GM23338 (cell line): ENCODE measurements at regions not wholly inside any gene's neighbourhood (a gene's known extent, or its start where the extent isn't known, plus 50 kb on each side); places are given as distances from the start of the nearest gene placed in this dataset.

Source experiments
- ATAC-seq: fragments of 200-7000 bp; cut with Tn5 transposase; 3 replicates; pipeline ENCODE4 v1.9.1; 2020
- DNase-seq: peaks from one replicate; pipeline ENCODE4 v3.0.0-alpha.2; 2015; ENCODE audit warnings: low spot score
- H2AFZ ChIP-seq: fragments of 200-600 bp; sonication (generic); 2 replicates; pipeline ENCODE4 v1.8.0; 2016; ENCODE audit warnings: antibody characterized with exemption, mild to moderate bottlenecking, moderate library complexity
- H3F3A ChIP-seq: fragments of 200-600 bp; sonication (generic); replicated peaks from 2 replicates; pipeline ENCODE4 v1.8.0; 2017; ENCODE audit warnings: antibody characterized with exemption, mixed run types, low read depth
- H3K27ac ChIP-seq: fragments of 200-600 bp; sonication (generic); 2 replicates; pipeline ENCODE4 v1.6.1; 2016; ENCODE audit warnings: low read depth
- H3K27me3 ChIP-seq: fragments of 200-600 bp; sonication (generic); 2 replicates; pipeline ENCODE4 v1.8.0; 2016; ENCODE audit warnings: mild to moderate bottlenecking, mixed run types, moderate library complexity; ENCODE audit not compliant: insufficient read depth
- H3K36me3 ChIP-seq: fragments of 200-600 bp; sonication (generic); 2 replicates; pipeline ENCODE4 v1.8.0; 2016; ENCODE audit warnings: mild to moderate bottlenecking; ENCODE audit not compliant: insufficient read depth
- H3K4me1 ChIP-seq: fragments of 200-600 bp; sonication (generic); 2 replicates; pipeline ENCODE4 v1.8.0; 2016; ENCODE audit warnings: mild to moderate bottlenecking, moderate library complexity; ENCODE audit not compliant: insufficient read depth
- H3K4me2 ChIP-seq: fragments of 200-600 bp; sonication (generic); 2 replicates; pipeline ENCODE4 v1.7.1; 2017; ENCODE audit warnings: mixed run types
- H3K4me3 ChIP-seq: fragments of 200-600 bp; sonication (generic); 2 replicates; pipeline ENCODE4 v1.6.1; 2016; ENCODE audit warnings: mixed run types
- H3K79me2 ChIP-seq: fragments of 200-600 bp; sonication (generic); replicated peaks from 2 replicates; pipeline ENCODE4 v1.8.0; 2017; ENCODE audit warnings: mild to moderate bottlenecking; ENCODE audit not compliant: insufficient read depth
- H3K9me2 ChIP-seq: fragments of 200-600 bp; sonication (generic); 2 replicates; pipeline ENCODE4 v1.8.0; 2017; ENCODE audit not compliant: insufficient read depth
- H4K20me1 ChIP-seq: fragments of 200-600 bp; sonication (generic); replicated peaks from 2 replicates; pipeline ENCODE4 v1.8.0; 2017; ENCODE audit warnings: mild to moderate bottlenecking; ENCODE audit not compliant: insufficient read depth
- H3K27ac Mint-ChIP-seq: 2 replicates; pipeline ENCODE4 v1.8.0; 2020; ENCODE audit warnings: inconsistent platforms, mild to moderate bottlenecking, moderate library complexity, mixed read lengths
- H3K27me3 Mint-ChIP-seq: 3 replicates; pipeline ENCODE4 v1.8.0; 2022; ENCODE audit warnings: low read depth, mild to moderate bottlenecking, moderate library complexity, mixed read lengths, inconsistent platforms; ENCODE audit not compliant: insufficient read depth, poor library complexity
- H3K36me3 Mint-ChIP-seq: 3 replicates; pipeline ENCODE4 v1.8.0; 2021; ENCODE audit warnings: low read depth, mild to moderate bottlenecking, inconsistent platforms, moderate library complexity, mixed read lengths
- H3K4me1 Mint-ChIP-seq: 3 replicates; pipeline ENCODE4 v1.8.0; 2020; ENCODE audit warnings: mild to moderate bottlenecking, inconsistent platforms, mixed read lengths
- H3K4me3 Mint-ChIP-seq: 3 replicates; pipeline ENCODE4 v1.8.0; 2021; ENCODE audit warnings: moderate library complexity, mild to moderate bottlenecking, inconsistent platforms, mixed read lengths
- H3K9me3 Mint-ChIP-seq: 3 replicates; pipeline ENCODE4 v1.8.0; 2020; ENCODE audit warnings: moderate library complexity, mild to moderate bottlenecking, inconsistent platforms, mixed read lengths
- CTCF ChIP-seq, 2 experiments: fragments of 200-600 bp in 1 of 2; sonication (generic) in 1 of 2; conservative IDR thresholded peaks; 2 replicates each; pipeline versions ENCODE4 v1.5.1 to v1.6.1; 2016 to 2017; ENCODE audit warnings: antibody characterized with exemption in 2 of 2, low read depth in 2 of 2, mild to moderate bottlenecking in 2 of 2, moderate library complexity in 1 of 2
- EZH2 ChIP-seq: fragments of 200-600 bp; sonication (generic); IDR thresholded peaks from one replicate; pipeline ENCODE4 v1.8.0; 2017; ENCODE audit warnings: antibody characterized with exemption, mild to moderate bottlenecking, low read depth; ENCODE audit not compliant: unreplicated experiment
- JUNB ChIP-seq: IDR thresholded peaks from one replicate; pipeline ENCODE4 v1.6.1; 2016; ENCODE audit warnings: antibody characterized with exemption; ENCODE audit not compliant: unreplicated experiment
- NANOG ChIP-seq: IDR thresholded peaks from 2 replicates; pipeline ENCODE4 v1.6.1; 2016; ENCODE audit warnings: antibody characterized with exemption, borderline replicate concordance
- POLR2AphosphoS5 ChIP-seq: IDR thresholded peaks from 2 replicates; pipeline ENCODE4 v1.6.1; 2016; ENCODE audit warnings: antibody characterized with exemption, low read depth
- REST ChIP-seq: IDR thresholded peaks from one replicate; pipeline ENCODE4 v1.6.1; 2018; ENCODE audit warnings: antibody characterized with exemption; ENCODE audit not compliant: unreplicated experiment
- STAT1 ChIP-seq: IDR thresholded peaks from one replicate; pipeline ENCODE4 v1.6.1; 2016; ENCODE audit warnings: antibody characterized with exemption; ENCODE audit not compliant: unreplicated experiment
- ZNF114 ChIP-seq: fragments of 250-450 bp; sonication (Bioruptor Pico); IDR thresholded peaks from 2 replicates; pipeline ENCODE4 v1.5.0; 2020; ENCODE audit warnings: mild to moderate bottlenecking, moderate library complexity
- ZNF331 ChIP-seq: fragments of 250-450 bp; sonication (Bioruptor Pico); IDR thresholded peaks from 2 replicates; pipeline ENCODE4 v1.5.0; 2020; ENCODE audit warnings: low read depth, mild to moderate bottlenecking, moderate library complexity
- ZNF462 ChIP-seq: fragments of 250-450 bp; sonication (Bioruptor Pico); IDR thresholded peaks from 2 replicates; pipeline ENCODE4 v1.5.0; 2020; ENCODE audit warnings: mild to moderate bottlenecking, moderate library complexity

- no peaks in the 10 kb centered on the region for H3K9me2 ChIP-seq
- ATAC-seq (no peak), DNase-seq (no peak)
- H3K79me2 ChIP-seq, result no peaks in the 10 kb centered on the region
- Mint-ChIP-seq H3K36me3 (no peaks in the 10 kb centered on the region), H3K4me3 (no peak overlapping the region), H3K9me3 (no peaks in the 10 kb centered on the region), H3K27me3 (peaks cover 3% of the 10 kb centered on the region), H3K27ac (no peak overlapping the region), H3K4me1 (no peaks in the 10 kb centered on the region)
- no peak overlapping the region for H3K27ac ChIP-seq
- H3K4me3 ChIP-seq, result no peak overlapping the region
- H3F3A ChIP-seq, result no peaks in the 10 kb centered on the region
- no peaks in the 10 kb centered on the region for H3K36me3 ChIP-seq
- H2AFZ ChIP-seq, result no peak overlapping the region
- no peaks in the 10 kb centered on the region for H3K27me3 ChIP-seq
- no peaks in the 10 kb centered on the region for H3K4me1 ChIP-seq
- no peak overlapping the region for H3K4me2 ChIP-seq
- H4K20me1 ChIP-seq, result no peaks in the 10 kb centered on the region
- no peak for TF ChIP-seq REST
- no peak for TF ChIP-seq JUNB
- no peak for TF ChIP-seq ZNF114
- TF ChIP-seq STAT1, result no peak
- TF ChIP-seq CTCF (conservative IDR thresholded peaks at IDR 0.05; ENCODE audit: low read depth in 2 of 2), result no peak
Measured at GRCh38 chr12:94748726-94749421, 98.5 kb upstream of the TMCC3 start.

- DNase-seq (no peak), ATAC-seq (peak; percentile 31; the same call in 2 of the 3 replicates)
- H3K4me3 Mint-ChIP-seq, result no peak overlapping the region
- H3K27me3 Mint-ChIP-seq, result peaks cover 4% of the 10 kb centered on the region
- no peak overlapping the region for H3K27ac Mint-ChIP-seq
- H3K27ac ChIP-seq, result no peak overlapping the region
- H3K27me3 ChIP-seq, result no peaks in the 10 kb centered on the region
- no peak overlapping the region for H3K4me2 ChIP-seq
- H3K9me3 Mint-ChIP-seq, result no peaks in the 10 kb centered on the region
- no peak overlapping the region for H3K4me3 ChIP-seq
- no peaks in the 10 kb centered on the region for H3K9me2 ChIP-seq
- no peaks in the 10 kb centered on the region for H3K36me3 ChIP-seq
- H2AFZ ChIP-seq, result no peak overlapping the region
- H3K4me1 Mint-ChIP-seq, result peaks cover 20% of the 10 kb centered on the region
- no peaks in the 10 kb centered on the region for H4K20me1 ChIP-seq
- H3K36me3 Mint-ChIP-seq, result no peaks in the 10 kb centered on the region
- H3K4me1 ChIP-seq, result peaks cover 13% of the 10 kb centered on the region
- H3F3A ChIP-seq, result no peaks in the 10 kb centered on the region
- no peaks in the 10 kb centered on the region for H3K79me2 ChIP-seq
- TF ChIP-seq POLR2AphosphoS5 (no peak), ZNF331 (no peak), ZNF462 (CRISPR knock-in tag) (no peak), JUNB (no peak), EZH2 (no peak), NANOG (no peak)
Measured at GRCh38 chr12:94745562-94745961, 95.2 kb upstream of the TMCC3 start.
